NCI-H345 treated with DMSO at 0.1 percent for 48 hours (cell line): ENCODE measurements at regions not wholly inside any gene's neighbourhood (a gene's known extent, or its start where the extent isn't known, plus 50 kb on each side); places are given as distances from the start of the nearest gene placed in this dataset.
"Not testable (repeated sequence)": the region's sequence is repeated elsewhere in the genome, so short reads cannot be mapped to it uniquely, and the experiment has no call there.

Source experiments
- DNase-seq: peaks from one replicate; lab custom pipeline; 2025; ENCODE audit not compliant: unreplicated experiment; lab: John Stamatoyannopoulos, UW

DNA sequence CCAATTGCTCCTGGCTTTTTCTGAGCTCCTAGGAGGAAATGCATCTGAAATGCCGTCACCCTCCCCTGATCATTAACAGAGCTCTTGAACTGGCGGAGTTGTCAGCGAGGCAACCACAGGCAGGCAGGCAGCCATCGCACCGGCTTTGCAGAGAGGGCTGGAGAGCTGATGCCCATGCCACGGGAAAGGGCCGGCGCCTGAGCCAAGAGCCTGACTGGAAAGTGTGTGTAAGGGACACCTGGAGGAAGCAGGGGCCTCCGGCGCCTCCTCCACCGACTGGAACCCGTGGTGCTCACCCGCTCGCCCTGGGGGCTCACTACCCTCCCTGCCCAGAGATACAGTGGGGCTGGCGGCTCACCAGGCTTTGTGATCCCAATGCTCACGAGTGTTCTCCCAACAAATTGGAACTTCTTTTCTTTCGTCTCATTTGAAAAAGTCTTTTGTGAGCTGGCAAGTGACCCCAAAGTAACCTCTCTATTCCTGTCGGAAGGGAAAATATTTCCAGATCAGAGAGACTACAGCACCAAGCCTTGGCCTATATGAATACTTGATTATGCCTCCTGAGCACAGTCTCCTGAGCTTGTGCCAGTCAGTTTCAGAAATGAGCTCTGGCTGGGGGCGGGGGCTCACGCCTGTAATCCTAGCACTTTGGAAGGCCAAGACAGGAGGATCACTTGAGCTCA is 97.7 kb upstream of the SLC25A33 start:
- DNase-seq, result no peak

DNA sequence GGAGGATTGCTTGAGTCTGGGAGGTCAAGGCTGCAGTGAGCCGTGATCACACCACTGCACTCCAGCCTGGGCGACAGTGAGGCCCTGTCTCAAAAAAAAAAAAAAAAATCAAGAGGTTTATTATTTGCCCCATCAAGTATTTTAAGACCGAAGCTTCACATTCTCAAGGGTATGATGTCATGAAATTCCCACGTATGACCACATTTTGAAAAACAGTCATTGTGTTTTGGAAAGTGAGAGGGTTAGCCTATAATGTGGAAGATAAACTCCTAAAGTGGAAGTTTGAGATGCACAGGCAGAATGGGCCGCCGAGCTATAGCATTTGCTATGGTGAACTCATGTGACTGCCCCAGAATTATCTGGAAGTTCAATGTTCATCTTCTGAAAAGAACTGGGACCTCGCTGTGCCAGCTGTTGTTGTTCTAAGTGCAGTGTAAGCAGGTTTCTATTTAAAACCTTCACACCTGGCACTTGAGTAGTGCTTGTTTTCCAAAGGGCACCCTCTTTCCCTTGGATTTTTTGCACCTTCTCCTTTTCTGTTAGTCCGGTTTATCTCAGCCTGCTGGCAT is 96.9 kb upstream of the SLC25A33 start:
- DNase-seq, result peak; percentile 29

DNA sequence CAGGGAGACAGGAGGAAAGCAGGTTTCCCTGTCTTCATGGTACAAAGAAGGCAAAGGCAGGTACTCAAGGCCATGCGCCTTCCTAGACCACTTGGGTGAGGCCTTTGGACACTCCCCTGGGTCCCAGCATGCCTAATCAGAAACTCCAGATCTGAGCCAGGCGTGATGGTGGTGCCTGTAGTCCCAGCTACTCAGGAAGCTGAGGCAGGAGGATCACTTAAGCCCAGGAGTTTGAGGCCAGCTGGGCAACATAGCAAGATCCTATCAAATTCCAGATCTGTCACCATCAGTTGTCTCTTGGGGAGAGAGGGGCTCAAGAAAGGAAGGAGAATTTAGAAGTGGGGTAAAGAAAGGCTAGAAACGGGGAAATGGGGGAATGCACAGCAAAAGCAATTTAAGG is 96.3 kb upstream of the SLC25A33 start:
- no peak for DNase-seq

DNA sequence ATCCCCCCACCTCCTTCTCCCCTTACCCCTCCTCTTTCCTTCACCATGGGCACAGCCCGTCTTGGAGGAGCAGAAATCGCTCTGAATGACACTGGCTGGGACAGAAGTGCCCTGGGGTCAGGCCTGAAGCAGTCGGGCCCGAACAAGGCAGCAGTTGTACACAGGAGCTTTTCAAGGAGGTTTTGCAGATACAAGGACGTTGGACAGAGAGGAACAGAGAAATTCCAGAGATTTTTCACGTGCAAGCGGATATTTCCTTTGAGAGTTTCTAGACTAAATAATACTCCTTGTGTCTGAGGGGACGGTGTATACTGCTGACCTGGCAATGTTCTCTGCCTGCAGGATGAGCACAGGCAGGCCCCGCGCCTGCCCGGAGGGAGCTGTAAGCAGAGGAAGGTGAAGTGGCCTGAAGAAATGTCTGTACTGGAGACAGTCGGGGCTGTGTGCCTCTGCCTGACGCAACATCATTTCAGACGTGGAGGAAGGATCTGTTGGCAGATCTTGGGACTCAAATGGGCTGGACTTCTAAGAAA is 95.3 kb upstream of the SLC25A33 start:
- DNase-seq, result no peak

DNA sequence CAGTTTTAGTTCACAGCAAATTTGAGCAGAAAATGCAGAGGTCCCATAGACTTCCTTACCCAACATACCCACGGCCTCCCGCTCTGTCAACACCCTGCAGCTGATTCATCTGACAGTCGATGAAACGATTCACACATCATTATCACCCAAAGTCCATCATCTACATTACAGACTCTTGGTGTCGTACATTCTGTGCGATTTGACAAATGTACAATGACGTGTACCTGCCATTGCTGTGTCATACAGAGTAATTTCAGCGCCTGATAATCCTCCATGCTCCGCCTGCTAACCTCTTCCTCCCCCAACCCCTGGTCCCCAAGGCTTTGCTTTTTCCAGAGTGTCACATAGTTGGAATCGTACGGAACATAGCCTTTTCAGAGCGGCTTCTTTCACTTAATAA is 94.7 kb upstream of the SLC25A33 start:
- no peak for DNase-seq

DNA sequence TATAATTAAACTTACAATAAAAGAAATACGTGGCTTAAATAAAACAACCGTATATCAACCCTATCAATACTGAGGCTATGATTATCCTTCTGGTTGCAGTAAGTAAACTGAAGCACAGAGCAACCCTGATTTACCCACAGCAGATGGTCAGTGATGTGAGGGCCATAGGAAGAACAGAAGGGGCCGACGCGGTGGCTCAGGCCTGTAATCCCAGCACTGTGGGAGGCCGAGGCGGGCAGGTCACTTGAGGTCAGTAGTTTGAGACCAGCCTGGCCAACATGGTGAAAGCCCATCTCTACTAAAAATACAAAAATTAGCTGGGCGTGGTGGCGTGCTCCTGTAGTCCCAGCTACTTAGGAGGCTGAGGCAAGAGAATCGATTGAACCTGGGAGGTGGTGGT is 94.2 kb upstream of the SLC25A33 start:
- DNase-seq, result not testable (repeated sequence)

DNA sequence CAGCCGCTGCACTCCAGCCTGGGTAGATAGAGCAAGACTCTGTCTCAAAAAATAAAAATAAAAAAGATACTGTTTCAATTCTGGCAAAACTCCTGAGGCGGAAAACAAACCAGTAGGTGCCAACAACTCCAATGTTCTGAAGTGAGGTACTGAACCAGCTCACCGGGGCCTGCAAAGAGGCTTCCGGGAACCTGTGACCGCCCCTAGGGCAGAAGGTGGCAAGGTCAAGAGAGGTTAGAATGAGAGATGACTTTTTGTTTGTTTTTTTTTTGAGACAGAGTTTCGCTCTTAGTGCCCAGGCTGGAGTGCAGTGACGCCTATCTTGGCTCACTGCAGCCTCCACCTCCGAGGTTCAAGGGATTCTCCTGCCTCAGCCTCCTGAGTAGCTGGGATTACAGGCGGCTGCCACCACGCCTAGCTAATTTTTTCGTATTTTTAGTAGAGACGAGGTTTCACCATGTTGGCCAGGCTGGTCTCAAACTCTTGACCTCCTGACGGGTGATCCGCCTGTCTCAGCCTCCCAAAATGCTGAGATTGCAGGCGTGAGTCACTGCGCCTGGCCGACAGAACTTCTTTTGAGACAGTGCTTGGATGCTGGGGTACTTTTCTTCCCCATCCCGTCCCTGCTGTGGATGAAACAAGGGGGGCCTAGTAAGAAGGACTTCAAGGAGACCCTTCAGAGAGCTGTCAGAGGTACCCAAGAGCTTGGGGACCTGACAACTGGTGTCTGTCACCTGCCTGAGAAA is 91.9 kb upstream of the SLC25A33 start:
- DNase-seq, result no peak

DNA sequence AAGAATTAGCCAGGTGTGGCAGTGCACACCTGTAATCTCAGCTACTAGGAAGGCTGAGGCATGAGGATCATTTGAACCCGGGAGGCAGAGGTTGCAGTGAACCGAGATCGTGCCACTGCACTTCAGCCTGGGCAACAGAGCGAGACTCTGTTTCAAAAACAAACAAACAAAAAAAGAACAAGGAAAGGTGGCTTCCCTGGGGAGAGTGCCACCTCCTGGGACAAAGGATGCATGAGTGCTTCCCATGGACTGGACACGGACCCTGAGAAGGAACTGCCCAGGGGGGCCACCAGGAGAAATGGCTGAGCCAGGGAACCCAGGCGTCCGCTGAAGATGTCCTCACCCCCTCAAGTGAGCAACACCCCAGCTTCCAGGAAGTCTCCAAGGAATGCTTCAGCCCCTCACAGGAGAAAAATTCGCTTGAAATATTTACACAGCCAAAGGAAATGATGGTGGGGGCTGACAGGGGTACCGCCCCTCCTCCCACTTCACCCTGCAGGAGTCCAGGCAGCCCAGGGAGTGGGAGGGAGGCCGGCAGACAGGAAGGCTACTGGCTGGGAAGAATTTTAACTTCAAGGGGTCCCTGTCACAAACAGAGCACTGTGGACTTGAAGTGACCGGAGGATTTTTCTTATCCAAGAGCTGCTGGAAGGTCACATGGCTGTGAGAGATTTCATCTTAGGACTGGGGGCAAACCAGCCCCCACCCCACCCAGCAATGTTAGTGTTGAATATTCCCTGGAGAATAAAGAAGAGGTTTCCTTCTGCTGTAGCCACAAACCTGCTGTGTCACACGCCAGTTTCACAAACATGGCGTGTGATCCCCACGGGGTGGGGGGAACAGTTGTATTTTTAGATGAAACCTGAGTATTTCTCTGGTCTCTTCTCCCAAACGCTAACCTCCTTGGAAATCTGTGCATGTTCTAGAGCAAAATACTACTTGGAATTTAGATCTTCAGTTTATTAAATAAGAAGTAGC is 90.8 kb upstream of the SLC25A33 start:
- DNase-seq, result peak; percentile 19

DNA sequence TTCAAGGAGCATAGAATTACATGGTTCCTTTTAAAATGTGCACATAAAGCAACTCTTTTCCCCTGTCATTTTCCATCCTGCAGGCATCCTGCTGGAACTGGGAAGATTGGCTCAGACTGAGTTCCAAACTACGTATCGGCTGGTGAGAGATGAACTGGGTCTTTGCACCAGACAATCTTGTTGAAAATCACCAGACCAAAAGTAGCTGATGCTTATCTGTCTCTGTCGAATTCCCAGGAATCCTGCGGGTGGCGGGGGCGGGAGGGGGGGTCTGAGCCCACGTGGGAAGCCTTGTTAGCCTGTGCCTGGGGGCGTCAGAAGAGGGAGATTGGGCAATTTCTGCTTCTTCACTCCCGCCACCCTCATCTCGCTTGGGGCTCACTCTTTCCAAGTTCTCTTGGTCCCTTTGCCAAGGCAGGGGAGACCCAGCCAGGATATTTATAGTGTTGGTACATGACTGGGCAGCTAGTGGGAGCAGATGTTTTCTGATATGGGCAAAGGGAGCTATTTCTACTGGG is 90.1 kb upstream of the SLC25A33 start:
- no peak for DNase-seq

DNA sequence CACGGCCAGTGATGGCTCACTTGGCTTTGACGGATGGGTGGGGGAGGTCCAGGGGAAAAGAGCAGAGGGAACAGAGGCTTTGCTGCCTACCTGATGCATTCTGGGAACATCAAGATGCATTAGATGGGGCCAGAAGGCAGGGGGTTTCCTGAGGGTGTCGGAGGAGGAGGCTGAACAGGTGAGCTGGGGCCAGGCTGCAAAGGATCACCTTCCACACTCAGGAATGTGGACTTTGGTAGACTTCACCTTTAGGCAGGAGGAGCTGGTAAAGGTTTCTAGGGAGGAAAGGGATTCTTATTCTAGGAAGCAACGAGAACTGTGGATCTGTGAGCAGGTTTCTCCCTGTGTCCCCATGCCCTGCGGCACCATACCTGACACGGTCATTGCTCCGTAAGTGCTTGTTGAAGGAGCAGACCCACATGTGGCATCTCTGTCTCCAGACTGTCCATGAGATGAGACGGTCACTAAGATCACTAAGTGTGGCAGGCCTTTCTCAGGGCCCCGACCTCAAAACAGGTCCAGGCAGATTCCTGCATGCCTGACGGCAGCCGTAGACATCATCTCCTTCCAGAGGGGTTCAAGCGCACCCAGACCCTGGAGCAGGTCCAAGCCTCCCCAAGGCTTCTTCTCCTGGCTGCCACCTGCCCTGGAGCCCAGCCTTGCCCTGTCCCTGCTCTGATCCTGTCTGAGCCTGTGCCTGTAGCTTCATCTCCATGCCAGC is 89.1 kb upstream of the SLC25A33 start:
- no peak for DNase-seq

DNA sequence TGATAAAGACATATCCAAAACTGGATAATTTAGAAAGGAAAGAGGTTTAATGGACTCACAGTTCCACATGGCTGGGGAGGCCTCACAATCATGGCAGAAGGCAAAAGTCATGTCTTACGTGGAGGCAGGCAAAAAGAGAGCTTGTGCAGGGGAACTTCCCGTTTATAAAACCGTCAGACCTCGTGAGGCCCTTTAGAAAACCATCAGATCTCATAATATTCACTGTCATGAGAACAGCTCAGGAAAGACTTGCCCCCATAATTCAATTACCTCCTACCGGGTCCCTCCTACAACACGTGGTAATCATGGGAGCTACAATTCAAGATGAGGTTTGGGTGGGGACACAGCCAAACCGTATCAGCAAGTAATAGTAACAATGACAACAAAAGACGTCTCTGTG is 88.2 kb upstream of the SLC25A33 start:
- no peak for DNase-seq

DNA sequence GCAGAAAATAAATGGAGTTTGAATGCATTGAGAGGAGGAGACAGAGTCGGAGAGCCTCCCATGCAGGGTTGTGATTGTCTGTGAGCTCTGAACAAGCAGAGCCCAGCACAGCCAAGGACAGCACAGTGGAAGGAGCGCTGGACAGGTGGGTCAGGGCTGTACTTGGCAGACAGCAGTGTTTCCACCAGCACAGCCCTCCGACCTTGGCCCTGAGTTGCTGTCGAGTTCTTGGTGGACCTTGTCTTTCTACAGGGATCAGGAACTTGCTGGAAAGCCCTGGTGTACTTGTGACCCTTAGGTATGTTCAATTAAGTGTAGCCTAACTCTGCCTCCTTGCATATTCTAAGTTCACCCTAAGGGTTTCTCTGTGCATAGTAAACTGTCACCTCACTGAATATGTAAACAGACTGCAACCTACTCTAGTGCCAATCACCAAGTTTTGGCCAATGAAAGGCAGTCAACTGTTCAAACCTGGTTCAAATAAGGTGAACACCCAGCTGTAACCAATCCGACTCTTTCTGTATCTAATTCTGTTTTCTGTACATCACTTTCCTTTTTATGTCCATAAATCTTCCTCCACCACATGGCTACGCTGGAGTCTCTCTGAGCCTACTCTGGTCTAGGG is 86.6 kb upstream of the SLC25A33 start:
- no peak for DNase-seq

DNA sequence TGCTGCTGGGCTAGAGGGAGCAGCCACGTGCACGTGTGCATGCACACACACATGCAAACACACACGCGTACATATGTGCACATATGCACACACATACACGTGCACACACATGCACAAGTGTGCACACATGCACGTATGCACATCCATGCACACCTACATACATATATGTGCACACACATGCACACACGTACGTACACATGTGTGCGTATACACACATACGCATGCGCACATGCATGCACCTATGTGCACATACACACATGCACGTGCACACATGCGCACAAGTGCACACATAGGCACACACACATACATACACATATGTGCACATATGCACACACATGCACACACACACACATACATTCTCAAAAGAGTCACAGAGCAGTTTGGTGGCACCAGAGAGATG is 85.9 kb upstream of the SLC25A33 start:
- no peak for DNase-seq

DNA sequence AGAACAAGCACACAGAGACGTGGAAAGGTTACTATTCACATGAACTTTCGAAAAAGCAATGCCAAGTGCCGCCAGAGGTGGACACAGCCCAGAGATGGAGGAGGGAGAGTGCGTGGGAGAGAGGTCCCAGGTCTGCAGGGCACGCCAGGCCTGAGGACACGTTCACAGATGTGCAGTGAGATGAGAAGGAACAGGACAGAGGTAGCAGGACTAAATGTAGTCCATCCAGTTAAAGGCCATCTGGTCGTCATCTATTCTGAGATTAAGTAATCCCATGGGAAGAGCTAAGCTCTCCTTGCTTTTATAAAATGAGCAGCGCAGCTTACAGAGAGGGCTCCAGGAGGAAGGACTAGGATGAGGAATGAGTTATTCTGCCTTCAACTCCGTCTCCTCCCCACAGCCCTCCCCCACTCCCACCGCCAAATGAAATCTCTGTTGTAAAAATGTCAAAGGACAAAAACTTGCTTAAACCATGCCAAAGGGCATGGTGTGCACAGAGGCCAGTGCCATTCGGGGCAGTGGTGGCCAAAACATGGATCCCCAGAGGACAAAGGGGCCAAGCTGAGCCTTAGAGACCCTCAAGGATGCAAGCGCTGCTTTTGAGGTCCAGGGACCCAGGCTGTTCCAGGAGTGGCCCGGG is 85.4 kb upstream of the SLC25A33 start:
- DNase-seq, result no peak

DNA sequence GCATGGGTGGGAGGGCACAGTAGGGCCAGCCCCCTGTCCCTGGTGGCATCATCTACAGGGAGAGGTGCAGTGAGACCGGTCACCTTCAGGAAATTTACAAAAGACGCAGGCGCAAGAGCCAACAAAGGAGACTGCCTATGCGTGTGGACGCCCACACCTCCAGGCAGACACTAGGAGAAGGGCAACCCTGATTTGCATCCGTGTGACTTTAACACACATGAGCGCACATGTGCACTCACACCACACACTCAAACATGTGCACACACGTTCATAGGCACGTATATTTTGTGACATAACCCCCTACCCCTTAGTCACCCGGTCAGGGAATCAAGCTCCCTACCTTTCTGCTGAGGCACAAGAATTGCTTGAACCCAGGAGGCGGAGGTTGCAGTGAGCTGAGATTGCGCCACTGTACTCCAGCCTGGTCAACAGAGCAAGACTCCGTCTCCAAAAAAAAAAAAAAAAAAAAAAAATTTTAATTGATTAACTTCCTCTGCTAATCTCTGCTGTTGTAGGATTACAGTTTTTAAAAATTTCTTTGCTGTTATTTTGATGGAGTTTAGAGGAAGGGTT is 84.7 kb upstream of the SLC25A33 start:
- DNase-seq, result no peak

DNA sequence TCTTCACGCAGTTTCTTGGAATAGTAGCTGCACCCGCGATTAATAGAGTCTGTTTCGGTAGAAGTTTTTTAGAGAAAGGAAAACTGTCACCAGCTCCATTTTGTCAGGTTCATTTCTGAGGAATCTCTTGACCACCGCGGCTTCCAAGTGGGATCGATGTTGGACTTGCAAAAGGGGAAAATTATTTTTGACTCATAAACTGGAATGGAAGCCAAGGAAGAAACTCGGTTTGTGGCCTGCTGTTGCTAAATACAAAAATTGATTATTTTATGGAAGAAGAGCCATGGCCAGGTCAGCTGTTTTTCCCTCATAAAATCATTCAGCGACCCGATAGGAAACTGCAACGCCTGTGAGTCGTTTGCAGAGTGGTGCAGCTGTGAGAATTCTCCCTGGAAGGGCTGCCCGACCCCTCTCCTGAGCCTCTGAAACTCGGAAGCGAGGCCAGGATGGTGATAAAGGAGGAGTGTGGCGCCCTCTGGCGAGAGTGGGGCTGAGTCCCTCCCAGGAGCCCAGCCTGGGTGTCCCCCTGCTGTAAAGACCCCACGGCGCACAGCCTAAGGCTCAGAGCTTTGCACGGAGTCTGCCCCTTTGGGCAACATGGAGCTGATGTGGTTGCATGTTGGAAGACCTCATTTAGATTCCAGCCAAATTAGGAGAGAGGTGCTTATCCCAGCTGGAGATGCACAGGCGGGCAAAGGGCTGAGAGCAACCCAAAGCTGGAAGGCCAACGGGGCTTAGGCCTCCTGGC is 83.6 kb upstream of the SLC25A33 start:
- peak; percentile 11 for DNase-seq

DNA sequence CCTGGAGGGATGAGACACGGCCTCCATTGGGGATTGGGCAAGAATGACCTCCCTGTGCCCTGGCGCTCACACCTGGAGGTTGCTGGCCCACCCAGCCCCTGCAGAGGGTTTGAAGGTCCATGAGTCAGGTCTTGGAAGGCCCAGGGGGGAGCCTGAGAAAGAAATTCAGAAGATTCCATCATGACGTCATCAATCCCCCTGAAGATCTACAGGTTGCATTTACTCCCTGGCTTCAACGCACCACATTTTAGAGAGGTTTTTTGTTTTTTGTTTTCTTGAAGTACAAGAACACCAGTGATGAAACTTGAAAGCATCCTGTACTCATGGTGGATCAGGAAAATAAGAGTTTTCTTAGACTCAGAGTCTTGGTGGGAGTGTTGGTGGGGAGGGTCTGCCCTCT is 82.4 kb upstream of the SLC25A33 start:
- DNase-seq, result no peak

DNA sequence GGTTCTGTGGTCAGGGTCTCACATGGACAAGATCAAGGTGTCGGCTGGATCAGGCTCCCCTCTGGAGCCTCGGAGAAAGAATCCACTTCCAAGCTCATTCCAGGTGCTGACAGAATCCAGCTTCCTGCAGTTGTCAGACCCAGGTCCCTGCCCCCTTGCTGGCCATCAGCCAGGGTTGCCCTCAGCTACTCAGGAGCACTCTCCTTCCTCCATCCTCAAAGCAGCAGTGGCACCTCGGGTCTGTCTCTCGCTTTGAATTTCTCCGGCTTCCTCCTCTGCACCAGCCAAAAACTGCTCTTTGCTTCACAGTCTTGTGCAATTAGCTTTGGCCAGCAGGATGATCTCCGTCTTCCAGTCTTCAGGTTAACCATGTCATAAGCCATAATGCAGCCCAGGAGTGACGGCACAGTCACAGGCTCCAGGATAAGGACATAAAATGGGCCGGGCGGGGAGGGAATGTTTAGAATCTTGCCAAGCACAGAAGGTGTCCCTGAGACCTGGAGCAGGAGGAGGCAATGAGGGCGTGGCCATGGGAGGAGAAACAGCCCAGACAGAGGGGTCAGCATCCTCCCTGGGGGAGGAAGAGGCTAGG is 79.4 kb upstream of the SLC25A33 start:
- DNase-seq, result no peak
